NCI-H146 (cell line): ENCODE measurements at regions not wholly inside any gene's neighbourhood (a gene's known extent, or its start where the extent isn't known, plus 50 kb on each side); places are given as distances from the start of the nearest gene placed in this dataset.
A peak's percentile ranks its signal among the peaks of the same experiment; 100 is the strongest.

Experiments used
- DNase-seq: peaks from one replicate; lab custom pipeline; 2025; lab: John Stamatoyannopoulos, UW

DNA sequence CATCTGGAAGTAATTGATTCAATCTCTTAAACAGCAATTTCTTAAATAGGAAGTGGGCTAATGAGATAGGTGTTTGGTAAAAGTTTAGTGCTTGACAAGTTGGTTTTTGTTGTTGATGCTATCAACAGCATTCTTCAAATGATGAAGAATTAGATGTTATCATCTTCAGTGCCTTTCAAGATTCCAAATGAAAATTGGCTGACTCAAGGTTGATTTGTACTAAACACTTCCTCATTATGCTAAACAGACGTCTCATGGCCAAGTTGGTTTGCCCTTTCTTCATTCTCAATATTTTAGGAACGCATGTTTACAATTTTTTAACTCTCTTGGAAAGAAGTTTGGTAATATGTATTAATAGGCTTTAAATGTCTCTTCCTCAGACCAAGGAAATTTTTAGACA lies 86.0 kb downstream of the MID1IP1 start:
- DNase-seq: no peak

DNA sequence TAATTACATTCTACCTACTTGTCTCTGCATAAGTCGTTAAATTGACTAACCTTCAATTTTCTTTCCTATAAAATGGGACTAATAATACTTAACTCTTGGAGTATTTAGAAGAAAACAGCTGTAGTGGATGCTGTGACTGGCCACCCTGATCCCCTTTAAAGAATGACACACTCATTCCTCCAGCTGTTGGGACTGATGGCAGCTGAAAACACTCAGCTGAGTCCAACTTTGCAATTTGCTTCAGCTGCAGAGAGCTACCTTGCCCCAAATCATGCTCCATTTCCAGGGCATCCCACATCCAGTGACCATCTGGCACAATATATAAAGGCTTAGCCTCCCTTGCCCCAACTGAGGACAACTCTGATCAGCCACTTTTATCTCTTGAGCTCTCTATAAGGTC lies 89.1 kb downstream of the MID1IP1 start:
- DNase-seq: no peak

GRCh38 chrX:38890963-38891362 lies 89.7 kb downstream of the MID1IP1 start:
- no peak for DNase-seq

DNA sequence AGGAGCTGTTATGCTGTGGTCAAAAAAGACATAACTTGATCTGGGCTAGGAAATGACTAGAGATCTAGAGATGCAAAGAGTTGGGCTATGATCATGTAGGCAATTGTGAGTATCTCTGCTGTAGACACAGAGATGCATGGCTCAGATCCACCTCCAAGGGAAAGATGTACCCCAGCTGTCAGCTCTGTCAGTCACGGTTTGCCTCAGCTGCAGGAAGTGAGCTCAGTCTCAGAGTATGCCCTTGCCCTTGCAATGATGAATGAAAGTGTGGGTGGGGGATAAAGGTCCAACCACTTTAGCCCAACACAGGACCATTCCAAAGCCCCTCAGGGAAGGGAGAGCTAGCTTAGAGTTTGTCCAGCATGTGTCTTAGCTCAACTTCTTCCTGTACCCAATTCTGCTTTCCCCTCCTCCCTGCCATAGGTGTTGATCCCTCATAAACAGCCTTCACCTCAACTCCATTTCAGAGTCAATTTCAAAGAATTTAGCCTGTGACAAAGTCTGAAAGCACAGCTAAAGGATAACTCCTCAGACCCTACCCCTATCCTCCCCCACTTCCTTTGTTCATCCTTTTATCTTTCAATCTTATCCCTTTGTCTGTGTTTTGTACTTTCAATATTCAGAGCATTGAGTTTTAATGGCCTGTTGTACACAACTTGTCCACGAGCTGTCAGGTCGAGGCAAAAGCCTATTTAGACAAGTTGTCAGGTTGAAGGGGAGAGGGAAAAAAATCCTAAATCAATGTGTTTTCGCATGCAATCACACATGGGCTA lies 90.6 kb downstream of the MID1IP1 start:
- DNase-seq: no peak

- no peak for DNase-seq
Measured at GRCh38 chrX:38893441-38893840, 92.2 kb downstream of the MID1IP1 start.

- no peak for DNase-seq
Measured at GRCh38 chrX:38895775-38896174, 94.5 kb downstream of the MID1IP1 start.

- no peak for DNase-seq
Measured at GRCh38 chrX:38896724-38897298, 95.6 kb downstream of the MID1IP1 start.

- DNase-seq: peak; percentile 4
Measured at GRCh38 chrX:38898261-38898660, 97.0 kb downstream of the MID1IP1 start.

DNA sequence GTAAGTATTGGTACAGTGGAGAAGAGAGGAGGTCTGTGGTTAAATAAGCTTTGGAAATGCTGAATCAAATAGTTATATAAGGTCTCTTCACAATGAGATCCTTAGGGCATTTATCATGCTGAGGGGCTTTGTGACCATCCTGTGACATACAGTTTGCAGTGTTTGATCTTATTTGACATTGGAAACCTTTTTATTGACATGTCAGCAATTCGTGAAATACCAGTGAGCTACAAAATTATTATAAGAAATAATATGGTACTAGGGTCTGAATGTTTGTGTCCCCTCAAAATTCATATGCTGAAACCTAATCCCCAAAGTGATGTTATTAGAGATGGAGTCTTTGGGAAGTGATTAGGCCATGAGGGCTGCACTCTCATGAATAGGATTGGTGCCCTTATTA lies 98.4 kb downstream of the MID1IP1 start:
- no peak for DNase-seq

- no peak for DNase-seq
Measured at GRCh38 chrX:38900719-38901118, 99.5 kb downstream of the MID1IP1 start.

- DNase-seq: no peak
Measured at GRCh38 chrX:38902972-38903492, 101.8 kb downstream of the MID1IP1 start.

DNA sequence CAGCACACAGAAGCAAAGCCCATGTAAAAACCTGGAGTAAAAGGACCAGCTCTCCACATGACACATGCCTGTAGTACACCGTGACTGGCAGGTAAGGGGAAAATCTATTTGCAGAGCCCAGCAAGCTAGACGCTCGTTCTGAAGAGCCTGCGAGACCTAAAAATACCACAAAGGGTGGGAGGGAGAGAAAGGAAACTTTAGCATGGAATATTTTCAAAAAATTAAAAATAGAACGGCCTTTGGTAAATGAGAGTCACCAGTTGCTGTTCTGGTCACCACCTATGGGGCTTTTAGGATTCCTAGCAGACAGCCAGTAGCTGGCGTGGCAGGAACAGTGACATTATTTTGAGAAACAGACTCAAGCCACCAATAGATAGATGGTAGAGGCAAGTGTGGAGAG lies 115.5 kb downstream of the MID1IP1 start:
- no peak for DNase-seq

DNA sequence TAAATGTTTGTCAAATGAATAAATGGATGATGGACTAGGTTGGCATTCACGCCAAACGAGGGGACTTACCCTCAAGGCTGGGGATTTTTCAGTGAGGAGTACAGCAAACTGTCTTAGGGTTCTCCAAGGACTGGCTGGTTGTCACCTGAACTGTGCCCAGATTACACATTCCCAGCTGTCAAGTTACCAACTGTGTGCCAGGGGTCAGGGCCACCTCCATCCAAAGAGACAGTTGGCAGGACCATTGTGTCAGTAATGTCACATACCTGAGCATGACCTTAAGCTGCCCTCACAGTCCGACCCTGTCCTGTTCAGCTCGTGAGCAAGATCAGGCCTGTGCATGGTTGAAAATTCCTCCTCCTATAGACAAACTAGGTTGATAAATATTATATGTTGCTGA lies 116.7 kb downstream of the MID1IP1 start:
- DNase-seq: no peak

GRCh38 chrX:38919202-38919601 lies 117.9 kb downstream of the MID1IP1 start:
- no peak for DNase-seq

DNA sequence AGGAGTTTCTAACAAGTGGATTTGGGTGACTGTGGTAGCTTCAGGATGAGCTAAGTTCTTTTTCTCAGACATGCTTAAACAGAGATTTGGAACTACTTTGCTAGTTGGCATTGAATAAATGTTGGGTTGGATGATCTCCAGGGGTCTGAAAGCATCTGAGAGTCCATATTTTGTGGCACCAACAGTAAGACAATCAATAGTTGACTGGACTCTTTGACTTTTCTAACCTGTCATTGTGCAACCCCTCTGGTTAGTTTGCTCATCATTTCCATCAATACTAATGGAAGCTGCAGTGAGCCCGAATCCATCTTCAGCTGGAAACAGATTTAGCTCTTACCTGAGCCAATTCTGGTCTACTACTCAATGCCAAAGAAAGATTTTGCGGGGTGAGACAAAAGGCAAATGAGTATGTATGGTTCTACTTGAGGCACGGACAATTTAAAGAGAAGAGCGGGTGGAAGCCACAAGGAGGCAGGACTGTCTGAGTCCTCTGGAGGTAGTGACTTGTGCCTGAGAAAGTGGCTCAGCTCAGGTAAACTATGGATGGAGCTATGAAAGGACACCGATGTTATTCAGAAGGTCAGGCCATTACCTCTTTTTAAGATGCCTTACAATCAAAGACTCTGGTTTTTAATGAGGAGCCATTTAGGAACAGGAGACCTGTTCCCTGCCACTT lies 118.7 kb downstream of the MID1IP1 start:
- no peak for DNase-seq

DNA sequence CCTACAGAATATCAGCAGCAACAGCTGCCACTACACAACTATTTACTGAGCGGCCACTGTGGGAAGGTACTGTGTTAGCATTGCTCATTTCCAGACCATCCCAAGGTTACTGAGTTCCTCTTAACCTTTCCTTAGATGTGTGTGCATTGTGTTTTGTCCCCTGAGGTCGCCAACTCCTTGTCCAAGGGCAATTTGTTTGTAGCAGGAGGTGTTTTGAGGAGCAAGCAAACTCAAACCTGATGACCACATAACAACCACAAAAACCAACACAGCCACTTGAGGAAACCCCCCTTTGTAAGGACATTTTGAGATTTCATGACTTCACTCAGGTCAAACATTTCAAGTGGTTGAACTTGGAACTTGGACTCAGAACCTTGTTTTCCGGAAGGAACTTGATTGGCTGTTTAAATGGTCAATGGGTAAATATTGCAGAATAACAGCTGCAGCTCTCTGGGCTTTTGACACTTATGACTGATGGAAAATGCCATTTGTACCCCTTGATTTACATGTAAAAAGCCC lies 122.3 kb downstream of the MID1IP1 start:
- no peak for DNase-seq

GRCh38 chrX:38927592-38927991 lies 126.3 kb downstream of the MID1IP1 start:
- DNase-seq: no peak

GRCh38 chrX:38929966-38930421 lies 128.7 kb downstream of the MID1IP1 start:
- DNase-seq: no peak

- no peak for DNase-seq
Measured at GRCh38 chrX:38930474-38930873, 129.2 kb downstream of the MID1IP1 start.

DNA sequence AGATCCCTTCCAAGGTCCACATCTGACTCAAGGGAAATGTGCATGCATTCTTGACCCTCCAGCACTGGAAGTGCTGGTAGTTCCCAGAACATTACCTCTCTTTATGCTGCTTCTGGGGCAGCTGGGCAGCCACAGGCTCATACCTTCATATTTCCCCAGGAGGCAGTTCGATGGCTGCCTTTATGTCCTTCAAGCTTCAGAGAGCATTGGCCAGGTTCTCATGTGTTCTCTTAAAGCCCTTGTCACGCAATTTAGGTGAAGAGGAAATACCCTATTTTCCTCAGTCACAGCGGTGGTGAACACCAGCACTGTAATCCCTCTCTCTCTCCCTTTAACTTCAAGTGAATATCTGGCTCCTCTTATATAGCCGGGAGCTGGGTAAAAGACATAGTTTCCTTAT lies 134.3 kb downstream of the MID1IP1 start:
- no peak for DNase-seq

DNA sequence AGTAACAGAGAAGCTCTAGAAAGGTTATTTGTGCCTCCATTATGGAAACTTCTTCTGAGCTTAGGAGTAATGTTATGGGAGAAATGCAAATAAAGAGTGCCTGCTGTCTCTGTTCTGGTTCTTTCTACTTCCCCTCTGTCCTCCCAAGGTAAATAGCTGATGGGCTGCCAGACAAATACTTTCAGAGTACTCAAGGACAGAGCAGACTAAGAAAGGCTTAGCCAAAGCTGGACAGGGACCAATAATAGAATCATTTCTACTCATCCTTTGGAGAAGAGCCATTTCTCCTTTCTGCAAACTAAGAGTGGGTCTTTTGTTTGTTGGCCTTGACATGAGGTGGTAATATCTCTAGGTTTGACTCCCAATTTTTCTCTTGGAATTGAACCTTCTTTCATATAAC lies 136.1 kb downstream of the MID1IP1 start:
- DNase-seq: no peak

DNA sequence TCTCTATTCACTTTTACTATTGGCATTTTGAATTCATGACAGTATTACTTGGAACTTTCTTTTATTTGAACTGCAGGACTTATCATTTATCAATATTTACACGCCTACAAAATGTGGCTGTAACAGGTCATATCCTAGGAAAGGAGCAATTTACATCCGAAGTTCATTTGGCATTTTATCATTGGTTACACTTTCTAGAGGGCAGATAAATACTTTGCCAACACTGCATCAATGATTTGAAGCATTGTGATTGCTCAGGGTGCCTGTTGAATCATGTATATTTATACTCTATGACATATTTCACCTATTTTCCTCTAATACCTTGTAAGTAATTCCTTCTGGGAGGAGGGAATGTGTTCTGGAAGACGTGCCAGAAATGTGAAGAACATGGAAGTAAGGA lies 136.7 kb downstream of the MID1IP1 start:
- DNase-seq: no peak

DNA sequence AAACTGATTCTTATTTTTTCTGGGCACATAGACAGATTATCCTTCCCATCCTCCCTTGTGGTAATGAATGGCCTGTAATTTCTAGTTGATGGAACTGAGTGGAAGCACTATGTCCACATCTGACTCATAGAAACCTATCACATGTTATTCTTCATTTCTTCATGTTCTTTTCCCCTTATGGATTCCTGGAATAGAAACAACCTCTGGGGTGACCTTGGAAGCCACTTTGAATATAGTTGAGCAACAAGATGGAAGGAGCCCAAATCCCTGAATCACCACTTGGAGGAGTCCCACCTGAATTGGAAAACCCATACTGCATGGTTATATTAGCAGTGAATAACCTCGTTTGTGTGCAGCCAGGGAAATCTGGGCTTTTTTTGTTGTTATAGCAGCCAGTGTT lies 137.8 kb downstream of the MID1IP1 start:
- no peak for DNase-seq
